ENCODE measurements at regions not wholly inside any gene's neighbourhood (a gene's known extent, or its start where the extent isn't known, plus 50 kb on each side); places are given as distances from the start of the nearest gene placed in this dataset.

- TF ChIP-seq CHD7 (IDR thresholded peaks at IDR 0.05; ENCODE audit: low read depth, low read length): no peak
- TF ChIP-seq L3MBTL2 (IDR thresholded peaks at IDR 0.05): peak; percentile 41; the same call in 1 of the 2 replicates
- TF ChIP-seq ZNF143 (CRISPR knock-in tag; IDR thresholded peaks at IDR 0.05): no peak
- no peak for TF ChIP-seq HMGN3 (IDR thresholded peaks at IDR 0.05; ENCODE audit: borderline replicate concordance, extremely low read depth, insufficient read length, low read depth, low read length)
- TF ChIP-seq ZNF696 (CRISPR knock-in tag; conservative IDR thresholded peaks at IDR 0.05): no peak
- TF ChIP-seq ZKSCAN1 (IDR thresholded peaks at IDR 0.05; ENCODE audit: low read depth, low read length): no peak
- TF ChIP-seq HBP1 (CRISPR knock-in tag; IDR thresholded peaks at IDR 0.05): no peak
- peak; percentile 52 for TF ChIP-seq VEZF1 (CRISPR knock-in tag; IDR thresholded peaks at IDR 0.05)
- TF ChIP-seq RAD21 (CRISPR knock-in tag; conservative IDR thresholded peaks at IDR 0.05 in 1 of 2, IDR thresholded peaks at IDR 0.05 in 1 of 2): peak in 1 of 2 experiments; percentile 9; a peak in 1 of 4 replicates
- TF ChIP-seq ZNF445 (CRISPR knock-in tag; IDR thresholded peaks at IDR 0.05; ENCODE audit: low read depth): 0 out of 2 replicates have a peak, but pooled peaks have one; percentile 24
- no peak for TF ChIP-seq ZNF3 (CRISPR knock-in tag; IDR thresholded peaks at IDR 0.05)
- TF ChIP-seq XRCC3 (IDR thresholded peaks at IDR 0.05): no peak
Measured at GRCh38 chr6:106856227-106856874, 118.2 kb downstream of the CD24 start (continued).

Data from K562 (cell line).